AG09309 (cell line): ENCODE measurements at regions not wholly inside any gene's neighbourhood (a gene's known extent, or its start where the extent isn't known, plus 50 kb on each side); places are given as distances from the start of the nearest gene placed in this dataset.

Source experiments
- DNase-seq: peaks from one replicate; pipeline ENCODE4 v3.0.0-alpha.2; 2010; ENCODE audit warnings: low read depth
- H3K4me3 ChIP-seq: 2 replicates; pipeline ENCODE4 v1.5.1; 2011; ENCODE audit warnings: mild to moderate bottlenecking, low read depth, low read length, moderate library complexity; ENCODE audit not compliant: control insufficient read depth
- CTCF ChIP-seq: IDR thresholded peaks from 2 replicates; pipeline ENCODE4 v1.5.1; 2011; ENCODE audit warnings: mild to moderate bottlenecking, low read depth, low read length, inconsistent platforms; ENCODE audit not compliant: insufficient read depth, control insufficient read depth; ENCODE audit errors: missing control alignments

- TF ChIP-seq CTCF: no peak
- H3K4me3 ChIP-seq: no peak overlapping the region
- DNase-seq: no peak
Observed at GRCh38 chr3:135362889-135363288, 567.8 kb downstream of the EPHB1 start.

GRCh38 chr3:135364676-135365075, 569.6 kb downstream of the EPHB1 start:
- TF ChIP-seq CTCF: no peak
- H3K4me3 ChIP-seq: no peak overlapping the region
- DNase-seq: no peak

- TF ChIP-seq CTCF: no peak
- H3K4me3 ChIP-seq: no peak overlapping the region
- DNase-seq: no peak
Observed at GRCh38 chr3:135366816-135367215, 571.8 kb downstream of the EPHB1 start.

DNA sequence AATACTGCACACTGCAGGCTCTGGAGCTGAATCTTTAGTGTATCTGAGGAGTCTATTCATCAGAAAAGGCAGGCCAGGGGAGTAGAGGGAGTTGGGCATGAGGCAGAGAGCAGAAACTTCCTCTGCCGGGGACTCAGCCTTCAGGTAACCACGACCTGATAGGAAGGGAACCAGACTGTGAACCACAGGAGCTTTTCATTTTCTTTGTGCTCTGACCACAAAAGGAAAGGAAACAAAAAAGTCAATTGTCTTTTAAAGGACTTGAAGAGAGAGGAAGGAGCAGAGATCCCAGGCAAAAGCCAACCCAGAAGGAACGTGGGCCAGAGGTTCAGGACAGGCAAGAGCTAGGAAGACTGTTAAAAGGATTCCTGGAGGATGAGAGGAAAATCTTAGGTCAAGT, 573.3 kb downstream of the EPHB1 start:
- no peak for TF ChIP-seq CTCF
- no peak for DNase-seq

DNA sequence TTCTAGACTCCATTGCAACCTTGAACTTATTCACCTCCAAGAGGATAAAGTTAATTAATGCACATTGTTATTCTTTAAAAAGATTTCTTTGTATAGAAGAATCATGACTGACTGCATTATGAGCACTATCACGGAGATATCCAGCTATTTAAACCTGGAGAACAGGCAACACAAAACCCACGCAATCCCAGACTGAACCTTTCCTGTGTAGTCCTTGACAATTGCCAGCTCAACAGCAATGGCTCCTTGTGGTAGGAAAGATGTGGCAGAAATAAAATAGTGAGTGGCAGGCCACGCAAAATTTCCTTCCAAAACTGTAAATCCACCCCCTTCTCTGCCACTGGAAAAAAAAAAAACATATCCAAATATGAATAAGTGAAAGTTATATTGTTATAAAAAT, 573.7 kb downstream of the EPHB1 start:
- no peak for DNase-seq
- TF ChIP-seq CTCF: no peak
- H3K4me3 ChIP-seq: no peak overlapping the region

More for the DNA sequence above, 573.3 kb downstream of the EPHB1 start:
- no peak overlapping the region for H3K4me3 ChIP-seq

DNA sequence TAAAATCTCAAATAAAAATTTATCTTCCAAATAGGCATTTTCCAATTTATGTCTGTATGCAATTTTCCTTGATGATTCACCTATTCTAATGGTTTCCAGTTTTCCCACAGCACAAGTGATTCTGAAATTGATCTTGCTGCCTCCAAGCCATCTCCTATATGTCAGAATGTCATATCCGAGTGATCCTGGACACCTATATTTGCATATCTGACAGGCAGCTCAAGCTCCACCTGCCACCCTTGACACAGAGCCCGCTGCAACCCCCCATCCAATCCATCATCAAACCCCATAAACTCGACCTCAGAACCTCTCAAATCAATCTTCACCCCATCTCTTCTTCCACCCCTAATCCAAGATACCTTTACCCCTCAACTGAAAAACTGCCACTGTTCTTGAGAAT, 579.5 kb downstream of the EPHB1 start:
- TF ChIP-seq CTCF: no peak
- H3K4me3 ChIP-seq: no peak overlapping the region
- DNase-seq: no peak

DNA sequence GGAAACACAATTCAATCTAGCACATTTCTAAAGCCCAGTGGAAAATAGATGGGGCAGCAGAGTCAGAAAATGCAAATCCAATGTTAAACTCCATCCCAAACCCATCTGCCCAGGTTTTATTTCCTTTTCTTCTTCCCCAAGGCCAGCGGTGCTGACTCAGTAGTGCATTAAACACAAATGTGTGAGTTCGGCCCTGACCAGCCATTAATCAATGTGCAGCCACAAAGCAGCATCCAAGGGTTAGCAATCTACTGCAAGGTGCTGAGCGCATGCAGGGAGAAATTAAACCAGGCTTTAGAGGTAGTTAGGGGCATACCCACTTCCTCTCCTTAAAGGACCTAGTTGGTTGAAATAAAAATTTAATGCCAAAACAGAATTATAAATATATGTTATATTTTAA, 583.3 kb upstream of the PPP2R3A start:
- H3K4me3 ChIP-seq: no peak overlapping the region
- TF ChIP-seq CTCF: no peak
- no peak for DNase-seq
